ENCODE measurements at regions not wholly inside any gene's neighbourhood (a gene's known extent, or its start where the extent isn't known, plus 50 kb on each side); places are given as distances from the start of the nearest gene placed in this dataset.

DNA sequence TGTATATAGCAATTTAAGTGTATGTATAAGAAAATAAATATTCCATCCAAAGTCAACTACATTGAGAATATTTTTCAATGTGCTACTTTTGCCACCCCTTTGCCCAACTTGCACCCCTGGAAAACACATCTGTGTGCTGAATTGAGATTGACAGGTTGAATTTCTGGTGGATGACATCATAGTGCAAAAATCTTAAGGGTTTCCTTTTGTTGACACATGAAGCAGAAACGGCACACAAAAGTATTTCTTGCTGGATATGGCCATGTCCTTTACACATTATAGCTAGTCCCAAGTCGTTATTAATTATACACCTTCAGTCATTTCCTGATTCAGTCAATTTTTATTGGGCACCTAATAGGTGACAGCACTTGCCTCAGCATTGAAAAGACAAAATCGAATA, 188.7 kb upstream of the FBXL4 start:
- Histone ChIP-seq H2BK5ac (ENCODE audit: low read depth, low read length) (no peak overlapping the region), H4K5ac (ENCODE audit: insufficient read length, low read depth, low read length) (no peak overlapping the region), H2BK12ac (ENCODE audit: low read depth, low read length) (no peak overlapping the region), H3K27me3 (replicated peaks in 1 of 4; ENCODE audit: control insufficient read depth in 3 of 4, extremely low read depth in 1 of 4, insufficient read depth in 3 of 4, low read length in 3 of 4) (no peaks in the 10 kb centered on the region), H2BK120ac (replicated peaks; ENCODE audit: low read depth, low read length) (no peak overlapping the region), H3K14ac (ENCODE audit: insufficient read length) (no peak overlapping the region), H3K9me3 (ENCODE audit: insufficient read depth in 2 of 2, low read depth in 1 of 2, low read length in 1 of 2) (peaks cover 3 to 5% of the 10 kb centered on the region in 2 experiments; a peak in 2 of 4 replicates), H2AFZ (ENCODE audit: low read length) (no peak overlapping the region), H3K27ac (ENCODE audit: low read depth, low read length) (no peak overlapping the region), H3K4me2 (ENCODE audit: insufficient read depth in 1 of 2, low read depth in 2 of 2, low read length in 2 of 2) (no peak overlapping the region), H3K4me3 (ENCODE audit: extremely low read depth in 1 of 4, insufficient read depth in 2 of 4, low read depth in 3 of 4, low read length in 4 of 4) (no peak overlapping the region), H4K8ac (ENCODE audit: extremely low read depth, insufficient read depth, low read length) (no peak overlapping the region), H3K9ac (replicated peaks in 1 of 4; ENCODE audit: extremely low read depth in 1 of 4, low read depth in 3 of 4, low read length in 3 of 4) (no peak overlapping the region), H3K23ac (ENCODE audit: insufficient read length) (no peak overlapping the region), H3K79me1 (ENCODE audit: low read depth, low read length) (no peaks in the 10 kb centered on the region), H3K36me3 (ENCODE audit: control insufficient read depth in 2 of 4, insufficient read depth in 4 of 4, low read length in 3 of 4) (no peaks in the 10 kb centered on the region), H3K18ac (ENCODE audit: extremely low read depth, low read length) (no peak overlapping the region), H2BK15ac (ENCODE audit: low read length) (no peak overlapping the region), H3K79me2 (ENCODE audit: control insufficient read depth in 1 of 2, insufficient read depth in 2 of 2, low read length in 2 of 2) (no peaks in the 10 kb centered on the region), H3K56ac (replicated peaks; ENCODE audit: insufficient read length, low read depth, low read length) (no peak overlapping the region), H4K91ac (replicated peaks; ENCODE audit: insufficient read length, low read length) (no peak overlapping the region), H3K4me1 (replicated peaks in 1 of 4; ENCODE audit: control insufficient read depth in 3 of 4, insufficient read depth in 4 of 4, low read length in 3 of 4) (no peaks in the 10 kb centered on the region), H4K20me1 (replicated peaks in 1 of 2; ENCODE audit: control insufficient read depth in 1 of 2, insufficient read depth in 2 of 2, low read length in 2 of 2) (no peaks in the 10 kb centered on the region), H2BK20ac (ENCODE audit: low read length) (no peak overlapping the region), H3K23me2 (ENCODE audit: low read depth, low read length) (no peaks in the 10 kb centered on the region), H3K4ac (replicated peaks; ENCODE audit: insufficient read length, low read depth, low read length) (no peak overlapping the region), H2AK5ac (ENCODE audit: low read depth, low read length) (no peak overlapping the region)
- WGBS, 2 experiments (ENCODE audit: extremely low coverage in 1 of 2, insufficient coverage in 1 of 2, insufficient read length in 1 of 2, insufficient replicate concordance in 2 of 2, low coverage in 1 of 2, low lambda C conversion rate in 2 of 2, missing lambda C conversion rate in 1 of 2) = 75% methylated on average over 3 of the region's 3 CpGs; no CpG with 5 or more reads in 1 of the 2 experiments
- FAIRE-seq (no peak), DNase-seq (ENCODE audit: low read depth in 1 of 2, low spot score in 2 of 2) (no peak)
- TF ChIP-seq KDM4A (IDR thresholded peaks at IDR 0.05; ENCODE audit: low read depth, low read length, severe bottlenecking) (no peak), RXRA (IDR thresholded peaks at IDR 0.05; ENCODE audit: insufficient read depth, low read depth, low read length) (no peak), TEAD4 (IDR thresholded peaks at IDR 0.05; ENCODE audit: low read depth, low read length) (no peak), E2F6 (IDR thresholded peaks at IDR 0.05) (no peak)
- CTCF ChIA-PET (ENCODE audit: partially characterized antibody) = interaction anchor here (1.0 to 1.3 kb wide), 2 partner anchors 16 to 17 kb away, joined by 3 to 5 read pairs; no protein-coding TSS in a partner anchor
- POLR2A ChIA-PET (ENCODE audit: partially characterized antibody) = no interaction called here
